ENCODE measurements at regions not wholly inside any gene's neighbourhood (a gene's known extent, or its start where the extent isn't known, plus 50 kb on each side); places are given as distances from the start of the nearest gene placed in this dataset.

GRCh38 chr6:114998492-114998891, 655.7 kb upstream of the HS3ST5 start:
- H3K4me1 Mint-ChIP-seq: no peaks in the 10 kb centered on the region
- no peak overlapping the region for H3K4me3 Mint-ChIP-seq
- H3K36me3 Mint-ChIP-seq (ENCODE audit: low read depth): no peaks in the 10 kb centered on the region
- H3K27me3 Mint-ChIP-seq (ENCODE audit: low read depth): no peaks in the 10 kb centered on the region
- no peak for TF ChIP-seq CTCF (conservative IDR thresholded peaks at IDR 0.05)
- H3K9me3 Mint-ChIP-seq: peaks cover 3% of the 10 kb centered on the region
- no peak overlapping the region for H3K27ac Mint-ChIP-seq (ENCODE audit: unreplicated experiment)
- no peak for DNase-seq (ENCODE audit: low read depth, low spot score)

GRCh38 chr6:114997813-114998292, 655.0 kb upstream of the HS3ST5 start:
- H3K4me3 Mint-ChIP-seq: no peak overlapping the region
- H3K4me1 Mint-ChIP-seq: no peaks in the 10 kb centered on the region
- no peak overlapping the region for H3K27ac Mint-ChIP-seq (ENCODE audit: unreplicated experiment)
- H3K9me3 Mint-ChIP-seq: peaks cover 3% of the 10 kb centered on the region
- H3K27me3 Mint-ChIP-seq (ENCODE audit: low read depth): no peaks in the 10 kb centered on the region
- TF ChIP-seq CTCF (conservative IDR thresholded peaks at IDR 0.05): no peak
- H3K36me3 Mint-ChIP-seq (ENCODE audit: low read depth): no peaks in the 10 kb centered on the region
- no peak for DNase-seq (ENCODE audit: low read depth, low spot score)

GRCh38 chr6:114995526-114995925, 652.7 kb upstream of the HS3ST5 start:
- Mint-ChIP-seq H3K27me3 (ENCODE audit: low read depth) (no peaks in the 10 kb centered on the region), H3K36me3 (ENCODE audit: low read depth) (no peaks in the 10 kb centered on the region), H3K4me1 (no peaks in the 10 kb centered on the region), H3K4me3 (no peak overlapping the region), H3K27ac (ENCODE audit: unreplicated experiment) (no peak overlapping the region), H3K9me3 (peaks cover 3% of the 10 kb centered on the region)
- no peak for TF ChIP-seq CTCF (conservative IDR thresholded peaks at IDR 0.05)
- no peak for DNase-seq (ENCODE audit: low read depth, low spot score)

GRCh38 chr6:114989279-114989964, 646.6 kb upstream of the HS3ST5 start:
- H3K4me1 Mint-ChIP-seq: no peaks in the 10 kb centered on the region

GRCh38 chr6:114987281-114987680, 644.5 kb upstream of the HS3ST5 start:
- H3K9me3 Mint-ChIP-seq: no peaks in the 10 kb centered on the region
- DNase-seq (ENCODE audit: low read depth, low spot score): no peak
- TF ChIP-seq CTCF (conservative IDR thresholded peaks at IDR 0.05): no peak
- H3K4me3 Mint-ChIP-seq: no peak overlapping the region
- H3K27ac Mint-ChIP-seq (ENCODE audit: unreplicated experiment): no peak overlapping the region
- H3K27me3 Mint-ChIP-seq (ENCODE audit: low read depth): no peaks in the 10 kb centered on the region
- no peaks in the 10 kb centered on the region for H3K4me1 Mint-ChIP-seq
- no peaks in the 10 kb centered on the region for H3K36me3 Mint-ChIP-seq (ENCODE audit: low read depth)

More at GRCh38 chr6:114989279-114989964, 646.6 kb upstream of the HS3ST5 start:
- Mint-ChIP-seq H3K4me3 (no peak overlapping the region), H3K27ac (ENCODE audit: unreplicated experiment) (no peak overlapping the region), H3K27me3 (ENCODE audit: low read depth) (no peaks in the 10 kb centered on the region), H3K36me3 (ENCODE audit: low read depth) (no peaks in the 10 kb centered on the region), H3K9me3 (no peaks in the 10 kb centered on the region)
- no peak for DNase-seq (ENCODE audit: low read depth, low spot score)
- no peak for TF ChIP-seq CTCF (conservative IDR thresholded peaks at IDR 0.05)

Measured in neural crest cell (in vitro differentiated cells).